ENCODE measurements at regions not wholly inside any gene's neighbourhood (a gene's known extent, or its start where the extent isn't known, plus 50 kb on each side); places are given as distances from the start of the nearest gene placed in this dataset.
"Not testable (repeated sequence)": the region's sequence is repeated elsewhere in the genome, so short reads cannot be mapped to it uniquely, and the experiment has no call there.

- not testable (repeated sequence) for H3K27me3 ChIP-seq (ENCODE audit: insufficient read depth, low read length); H3K36me3 ChIP-seq (ENCODE audit: insufficient read depth, low read length); H3K4me1 ChIP-seq (ENCODE audit: insufficient read depth, low read length); H3K9ac ChIP-seq (ENCODE audit: low read depth, low read length); H3K9me3 ChIP-seq (ENCODE audit: insufficient read depth, low read depth, low read length); H3K27ac ChIP-seq (ENCODE audit: low read depth, low read length); H3K4me3 ChIP-seq (ENCODE audit: low read length)
- 96% methylated on average over 9 of the region's 9 CpGs for WGBS
These were observed 1475.8 kb upstream of the ADGRL3 start for GRCh38 chr4:59724286-59724685.

- peaks cover 8% of the 10 kb centered on the region for H3K9me3 ChIP-seq (ENCODE audit: insufficient read depth, low read depth, low read length)
- WGBS = no CpG with 5 or more reads among the region's 1 CpG
These were observed 1472.4 kb upstream of the ADGRL3 start for GRCh38 chr4:59727745-59728144.

GRCh38 chr4:59728496-59728895, 1471.6 kb upstream of the ADGRL3 start:
- Histone ChIP-seq H3K9ac (ENCODE audit: low read depth, low read length) (no peak overlapping the region), H3K27me3 (ENCODE audit: insufficient read depth, low read length) (no peaks in the 10 kb centered on the region), H3K9me3 (ENCODE audit: insufficient read depth, low read depth, low read length) (peaks cover 8% of the 10 kb centered on the region), H3K4me3 (ENCODE audit: low read length) (no peak overlapping the region), H3K36me3 (ENCODE audit: insufficient read depth, low read length) (no peaks in the 10 kb centered on the region), H3K4me1 (ENCODE audit: insufficient read depth, low read length) (no peaks in the 10 kb centered on the region), H3K27ac (ENCODE audit: low read depth, low read length) (no peak overlapping the region)
- 98% methylated on average over 1 of the region's 1 CpG for WGBS

More at GRCh38 chr4:59727745-59728144, 1472.4 kb upstream of the ADGRL3 start:
- H3K27ac ChIP-seq (ENCODE audit: low read depth, low read length) = no peak overlapping the region
- H3K4me3 ChIP-seq (ENCODE audit: low read length) = no peak overlapping the region
- no peaks in the 10 kb centered on the region for H3K36me3 ChIP-seq (ENCODE audit: insufficient read depth, low read length)
- no peaks in the 10 kb centered on the region for H3K4me1 ChIP-seq (ENCODE audit: insufficient read depth, low read length)
- no peaks in the 10 kb centered on the region for H3K27me3 ChIP-seq (ENCODE audit: insufficient read depth, low read length)
- no peak overlapping the region for H3K9ac ChIP-seq (ENCODE audit: low read depth, low read length)

- no peak overlapping the region for H3K4me3 ChIP-seq (ENCODE audit: low read length)
- no peak overlapping the region for H3K9ac ChIP-seq (ENCODE audit: low read depth, low read length)
- no peaks in the 10 kb centered on the region for H3K27me3 ChIP-seq (ENCODE audit: insufficient read depth, low read length)
- H3K4me1 ChIP-seq (ENCODE audit: insufficient read depth, low read length) = no peaks in the 10 kb centered on the region
- WGBS = 97% methylated on average over 2 of the region's 2 CpGs
- H3K27ac ChIP-seq (ENCODE audit: low read depth, low read length) = no peak overlapping the region
- H3K36me3 ChIP-seq (ENCODE audit: insufficient read depth, low read length) = no peaks in the 10 kb centered on the region
- peaks cover 8% of the 10 kb centered on the region for H3K9me3 ChIP-seq (ENCODE audit: insufficient read depth, low read depth, low read length)
These were observed 1470.8 kb upstream of the ADGRL3 start for GRCh38 chr4:59729321-59729720.

- H3K9ac ChIP-seq (ENCODE audit: low read depth, low read length) = no peak overlapping the region
- no peaks in the 10 kb centered on the region for H3K36me3 ChIP-seq (ENCODE audit: insufficient read depth, low read length)
- WGBS = 89% methylated on average over 1 of the region's 1 CpG
These were observed 1451.7 kb upstream of the ADGRL3 start for GRCh38 chr4:59748433-59748832.

GRCh38 chr4:59759082-59759825, 1440.9 kb upstream of the ADGRL3 start:
- no peaks in the 10 kb centered on the region for H3K4me1 ChIP-seq (ENCODE audit: insufficient read depth, low read length)
- no peaks in the 10 kb centered on the region for H3K27me3 ChIP-seq (ENCODE audit: insufficient read depth, low read length)
- no peaks in the 10 kb centered on the region for H3K36me3 ChIP-seq (ENCODE audit: insufficient read depth, low read length)
- H3K9me3 ChIP-seq (ENCODE audit: insufficient read depth, low read depth, low read length) = no peaks in the 10 kb centered on the region
- no peak overlapping the region for H3K27ac ChIP-seq (ENCODE audit: low read depth, low read length)
- WGBS = 89% methylated on average over 9 of the region's 9 CpGs
- no peak overlapping the region for H3K4me3 ChIP-seq (ENCODE audit: low read length)
- no peak overlapping the region for H3K9ac ChIP-seq (ENCODE audit: low read depth, low read length)

More at GRCh38 chr4:59748433-59748832, 1451.7 kb upstream of the ADGRL3 start:
- Histone ChIP-seq H3K27ac (ENCODE audit: low read depth, low read length) (no peak overlapping the region), H3K27me3 (ENCODE audit: insufficient read depth, low read length) (no peaks in the 10 kb centered on the region), H3K4me1 (ENCODE audit: insufficient read depth, low read length) (no peaks in the 10 kb centered on the region), H3K4me3 (ENCODE audit: low read length) (no peak overlapping the region), H3K9me3 (ENCODE audit: insufficient read depth, low read depth, low read length) (no peaks in the 10 kb centered on the region)

GRCh38 chr4:59762344-59762743, 1437.8 kb upstream of the ADGRL3 start:
- Histone ChIP-seq H3K27ac (ENCODE audit: low read depth, low read length) (no peak overlapping the region), H3K4me3 (ENCODE audit: low read length) (no peak overlapping the region), H3K4me1 (ENCODE audit: insufficient read depth, low read length) (no peaks in the 10 kb centered on the region), H3K36me3 (ENCODE audit: insufficient read depth, low read length) (no peaks in the 10 kb centered on the region), H3K9me3 (ENCODE audit: insufficient read depth, low read depth, low read length) (no peaks in the 10 kb centered on the region), H3K27me3 (ENCODE audit: insufficient read depth, low read length) (no peaks in the 10 kb centered on the region), H3K9ac (ENCODE audit: low read depth, low read length) (no peak overlapping the region)
- WGBS = 100% methylated on average over 2 of the region's 4 CpGs

- Histone ChIP-seq H3K27me3 (ENCODE audit: insufficient read depth, low read length) (no peaks in the 10 kb centered on the region), H3K4me1 (ENCODE audit: insufficient read depth, low read length) (no peaks in the 10 kb centered on the region), H3K9ac (ENCODE audit: low read depth, low read length) (no peak overlapping the region), H3K4me3 (ENCODE audit: low read length) (no peak overlapping the region), H3K27ac (ENCODE audit: low read depth, low read length) (no peak overlapping the region), H3K36me3 (ENCODE audit: insufficient read depth, low read length) (no peaks in the 10 kb centered on the region), H3K9me3 (ENCODE audit: insufficient read depth, low read depth, low read length) (no peaks in the 10 kb centered on the region)
These were observed 1429.4 kb upstream of the ADGRL3 start for GRCh38 chr4:59770601-59771264.

- 85% methylated on average over 1 of the region's 1 CpG for WGBS
- Histone ChIP-seq H3K27me3 (ENCODE audit: insufficient read depth, low read length) (no peaks in the 10 kb centered on the region), H3K36me3 (ENCODE audit: insufficient read depth, low read length) (no peaks in the 10 kb centered on the region), H3K9me3 (ENCODE audit: insufficient read depth, low read depth, low read length) (no peaks in the 10 kb centered on the region), H3K9ac (ENCODE audit: low read depth, low read length) (no peak overlapping the region), H3K4me3 (ENCODE audit: low read length) (no peak overlapping the region), H3K4me1 (ENCODE audit: insufficient read depth, low read length) (no peaks in the 10 kb centered on the region), H3K27ac (ENCODE audit: low read depth, low read length) (no peak overlapping the region)
These were observed 1427.4 kb upstream of the ADGRL3 start for GRCh38 chr4:59772641-59773139.

GRCh38 chr4:59780271-59780670, 1419.9 kb upstream of the ADGRL3 start:
- H3K9me3 ChIP-seq (ENCODE audit: insufficient read depth, low read depth, low read length); H3K4me3 ChIP-seq (ENCODE audit: low read length); H3K4me1 ChIP-seq (ENCODE audit: insufficient read depth, low read length); H3K27me3 ChIP-seq (ENCODE audit: insufficient read depth, low read length); H3K9ac ChIP-seq (ENCODE audit: low read depth, low read length); H3K27ac ChIP-seq (ENCODE audit: low read depth, low read length); H3K36me3 ChIP-seq (ENCODE audit: insufficient read depth, low read length): not testable (repeated sequence)
- WGBS = 80% methylated on average over 3 of the region's 3 CpGs

- H3K4me3 ChIP-seq (ENCODE audit: low read length) = no peak overlapping the region
- no peak overlapping the region for H3K27ac ChIP-seq (ENCODE audit: low read depth, low read length)
- no CpG with 5 or more reads among the region's 1 CpG for WGBS
- no peaks in the 10 kb centered on the region for H3K4me1 ChIP-seq (ENCODE audit: insufficient read depth, low read length)
- H3K9me3 ChIP-seq (ENCODE audit: insufficient read depth, low read depth, low read length) = peaks cover 6% of the 10 kb centered on the region; the same call in 1 of the 2 replicates
- no peaks in the 10 kb centered on the region for H3K27me3 ChIP-seq (ENCODE audit: insufficient read depth, low read length)
- H3K36me3 ChIP-seq (ENCODE audit: insufficient read depth, low read length) = no peaks in the 10 kb centered on the region
- no peak overlapping the region for H3K9ac ChIP-seq (ENCODE audit: low read depth, low read length)
These were observed 1395.0 kb upstream of the ADGRL3 start for GRCh38 chr4:59805176-59805575.

Measured in HUES64 (cell line).